Liver (tissue), 3 donors: ENCODE measurements at regions not wholly inside any gene's neighbourhood (a gene's known extent, or its start where the extent isn't known, plus 50 kb on each side); places are given as distances from the start of the nearest gene placed in this dataset.

Source experiments
- HNF4A ChIP-seq, 2 donors: conservative IDR thresholded peaks; 2 replicates each; pipeline ENCODE4 v1.6.1; 2016; ENCODE audit warnings: antibody characterized with exemption in 2 of 2, mild to moderate bottlenecking in 2 of 2
- RXRA ChIP-seq, 2 donors: IDR thresholded peaks; 2 replicates each; pipeline ENCODE4 v1.6.1; 2017 to 2018; ENCODE audit warnings: antibody characterized with exemption in 2 of 2, mild to moderate bottlenecking in 1 of 2
- SP1 ChIP-seq: IDR thresholded peaks from 2 replicates; pipeline ENCODE4 v1.6.1; 2018; ENCODE audit warnings: antibody characterized with exemption, mild to moderate bottlenecking
- TF ChIP-seq, protein P1 (sequence below): IDR thresholded peaks from 2 replicates; pipeline ENCODE4 v1.6.1; 2016; ENCODE audit warnings: antibody characterized with exemption, mild to moderate bottlenecking
- TF ChIP-seq, protein P2 (sequence below): fragments of 150-350 bp; IDR thresholded peaks from 2 replicates; pipeline ENCODE4 v1.5.1; 2017; ENCODE audit warnings: improper control_type of control experiment, low read depth, low read length; ENCODE audit not compliant: missing input control
- TF ChIP-seq, protein P3 (sequence below): IDR thresholded peaks from 2 replicates; pipeline ENCODE4 v1.6.1; 2016; ENCODE audit warnings: antibody characterized with exemption
- donor health status: healthy.
- donor health status: healthy.

DNA sequence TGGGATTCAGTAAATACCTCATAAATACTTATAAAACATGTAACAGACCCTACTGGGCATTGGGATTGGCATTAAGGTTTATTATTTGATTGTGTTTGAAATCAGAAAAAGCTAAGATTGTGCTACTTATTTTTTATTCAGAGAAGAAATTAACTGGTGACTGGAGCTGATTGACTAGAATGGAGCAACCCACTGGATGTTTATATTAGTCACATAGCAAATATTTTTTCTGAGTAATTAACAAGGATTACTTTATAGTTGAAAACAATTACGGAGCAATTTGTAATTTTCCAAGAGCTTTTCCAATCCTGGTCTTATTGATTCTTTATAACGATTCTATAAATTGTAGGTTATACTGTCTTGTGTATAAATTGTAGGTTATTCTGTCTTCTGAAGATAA is 208.7 kb downstream of the HLX start:
- no peak for TF ChIP-seq SP1
- TF ChIP-seq, protein P1, sequence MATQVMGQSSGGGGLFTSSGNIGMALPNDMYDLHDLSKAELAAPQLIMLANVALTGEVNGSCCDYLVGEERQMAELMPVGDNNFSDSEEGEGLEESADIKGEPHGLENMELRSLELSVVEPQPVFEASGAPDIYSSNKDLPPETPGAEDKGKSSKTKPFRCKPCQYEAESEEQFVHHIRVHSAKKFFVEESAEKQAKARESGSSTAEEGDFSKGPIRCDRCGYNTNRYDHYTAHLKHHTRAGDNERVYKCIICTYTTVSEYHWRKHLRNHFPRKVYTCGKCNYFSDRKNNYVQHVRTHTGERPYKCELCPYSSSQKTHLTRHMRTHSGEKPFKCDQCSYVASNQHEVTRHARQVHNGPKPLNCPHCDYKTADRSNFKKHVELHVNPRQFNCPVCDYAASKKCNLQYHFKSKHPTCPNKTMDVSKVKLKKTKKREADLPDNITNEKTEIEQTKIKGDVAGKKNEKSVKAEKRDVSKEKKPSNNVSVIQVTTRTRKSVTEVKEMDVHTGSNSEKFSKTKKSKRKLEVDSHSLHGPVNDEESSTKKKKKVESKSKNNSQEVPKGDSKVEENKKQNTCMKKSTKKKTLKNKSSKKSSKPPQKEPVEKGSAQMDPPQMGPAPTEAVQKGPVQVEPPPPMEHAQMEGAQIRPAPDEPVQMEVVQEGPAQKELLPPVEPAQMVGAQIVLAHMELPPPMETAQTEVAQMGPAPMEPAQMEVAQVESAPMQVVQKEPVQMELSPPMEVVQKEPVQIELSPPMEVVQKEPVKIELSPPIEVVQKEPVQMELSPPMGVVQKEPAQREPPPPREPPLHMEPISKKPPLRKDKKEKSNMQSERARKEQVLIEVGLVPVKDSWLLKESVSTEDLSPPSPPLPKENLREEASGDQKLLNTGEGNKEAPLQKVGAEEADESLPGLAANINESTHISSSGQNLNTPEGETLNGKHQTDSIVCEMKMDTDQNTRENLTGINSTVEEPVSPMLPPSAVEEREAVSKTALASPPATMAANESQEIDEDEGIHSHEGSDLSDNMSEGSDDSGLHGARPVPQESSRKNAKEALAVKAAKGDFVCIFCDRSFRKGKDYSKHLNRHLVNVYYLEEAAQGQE = no peak
- TF ChIP-seq, protein P2, sequence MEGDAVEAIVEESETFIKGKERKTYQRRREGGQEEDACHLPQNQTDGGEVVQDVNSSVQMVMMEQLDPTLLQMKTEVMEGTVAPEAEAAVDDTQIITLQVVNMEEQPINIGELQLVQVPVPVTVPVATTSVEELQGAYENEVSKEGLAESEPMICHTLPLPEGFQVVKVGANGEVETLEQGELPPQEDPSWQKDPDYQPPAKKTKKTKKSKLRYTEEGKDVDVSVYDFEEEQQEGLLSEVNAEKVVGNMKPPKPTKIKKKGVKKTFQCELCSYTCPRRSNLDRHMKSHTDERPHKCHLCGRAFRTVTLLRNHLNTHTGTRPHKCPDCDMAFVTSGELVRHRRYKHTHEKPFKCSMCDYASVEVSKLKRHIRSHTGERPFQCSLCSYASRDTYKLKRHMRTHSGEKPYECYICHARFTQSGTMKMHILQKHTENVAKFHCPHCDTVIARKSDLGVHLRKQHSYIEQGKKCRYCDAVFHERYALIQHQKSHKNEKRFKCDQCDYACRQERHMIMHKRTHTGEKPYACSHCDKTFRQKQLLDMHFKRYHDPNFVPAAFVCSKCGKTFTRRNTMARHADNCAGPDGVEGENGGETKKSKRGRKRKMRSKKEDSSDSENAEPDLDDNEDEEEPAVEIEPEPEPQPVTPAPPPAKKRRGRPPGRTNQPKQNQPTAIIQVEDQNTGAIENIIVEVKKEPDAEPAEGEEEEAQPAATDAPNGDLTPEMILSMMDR = no peak
- TF ChIP-seq RXRA (IDR thresholded peaks at IDR 0.05) = no peak
- TF ChIP-seq HNF4A (conservative IDR thresholded peaks at IDR 0.05) = no peak
- TF ChIP-seq, protein P3, sequence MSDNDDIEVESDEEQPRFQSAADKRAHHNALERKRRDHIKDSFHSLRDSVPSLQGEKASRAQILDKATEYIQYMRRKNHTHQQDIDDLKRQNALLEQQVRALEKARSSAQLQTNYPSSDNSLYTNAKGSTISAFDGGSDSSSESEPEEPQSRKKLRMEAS = no peak
